ENCODE measurements at regions not wholly inside any gene's neighbourhood (a gene's known extent, or its start where the extent isn't known, plus 50 kb on each side); places are given as distances from the start of the nearest gene placed in this dataset.
"Not testable (repeated sequence)": the region's sequence is repeated elsewhere in the genome, so short reads cannot be mapped to it uniquely, and the experiment has no call there.

GRCh38 chr17:62160816-62161215 lies 95.7 kb upstream of the MED13 start:
- DNase-seq (ENCODE audit: low spot score) (no peak), ATAC-seq (no peak)
- Mint-ChIP-seq H3K9me3 (no peaks in the 10 kb centered on the region), H3K27me3 (peaks cover 12 to 17% of the 10 kb centered on the region in 2 donors), H3K27ac (no peak overlapping the region), H3K36me3 (no peaks in the 10 kb centered on the region), H3K4me1 (ENCODE audit: low read depth in 2 of 2) (no peaks in the 10 kb centered on the region), H3K4me3 (no peak overlapping the region)

DNA sequence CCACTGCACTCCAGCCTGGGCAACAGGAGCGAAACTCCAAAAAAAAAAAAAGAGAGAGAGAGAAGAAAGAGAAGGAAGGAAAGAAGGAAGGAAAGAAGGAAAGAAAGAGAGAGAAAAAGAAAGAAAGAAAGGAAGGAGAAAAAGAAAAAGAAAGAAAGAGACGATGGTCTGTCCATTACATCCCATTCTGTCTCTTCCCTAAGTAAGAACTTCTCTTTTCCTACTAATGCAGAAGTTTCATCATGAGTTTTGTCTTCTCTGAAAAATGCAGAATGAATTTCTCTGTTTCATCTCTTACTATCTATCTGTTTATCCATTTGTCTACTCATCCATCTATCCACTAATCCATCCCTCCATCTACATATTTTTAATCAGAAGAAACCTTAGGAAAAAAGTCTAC lies 94.9 kb upstream of the MED13 start:
- H3K27ac Mint-ChIP-seq: no peak overlapping the region
- no peaks in the 10 kb centered on the region for H3K36me3 Mint-ChIP-seq
- no peak overlapping the region for H3K4me3 Mint-ChIP-seq
- peaks cover 9 to 12% of the 10 kb centered on the region in 2 donors for H3K27me3 Mint-ChIP-seq
- no peaks in the 10 kb centered on the region for H3K9me3 Mint-ChIP-seq
- ATAC-seq (no peak), DNase-seq (ENCODE audit: low spot score) (no peak)
- no peaks in the 10 kb centered on the region for H3K4me1 Mint-ChIP-seq (ENCODE audit: low read depth in 2 of 2)

DNA sequence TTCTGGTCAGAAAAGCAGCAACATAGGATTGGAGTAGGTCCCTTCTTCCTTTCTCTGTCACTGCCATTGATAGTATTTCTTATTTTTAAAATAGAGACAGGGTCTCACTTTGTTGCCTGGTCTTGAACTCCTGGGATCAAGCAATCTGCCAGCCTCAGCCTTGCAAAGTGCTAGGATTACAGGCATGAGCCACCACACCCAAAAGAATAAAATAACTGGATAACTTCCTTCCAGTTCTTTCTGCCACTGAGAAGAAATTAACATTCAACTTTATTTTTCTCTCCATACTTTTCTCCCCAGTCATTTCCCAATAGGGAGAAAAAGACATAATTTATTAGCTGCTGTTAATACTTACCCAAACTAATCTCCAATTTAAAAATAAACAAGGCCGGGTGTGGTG lies 91.9 kb upstream of the MED13 start:
- no peaks in the 10 kb centered on the region for H3K36me3 Mint-ChIP-seq
- no peaks in the 10 kb centered on the region for H3K9me3 Mint-ChIP-seq
- H3K27ac Mint-ChIP-seq: no peak overlapping the region
- no peaks in the 10 kb centered on the region for H3K4me1 Mint-ChIP-seq (ENCODE audit: low read depth in 2 of 2)
- DNase-seq (ENCODE audit: low spot score) (no peak), ATAC-seq (no peak)
- no peak overlapping the region for H3K4me3 Mint-ChIP-seq
- peaks cover 8 to 9% of the 10 kb centered on the region in 2 donors for H3K27me3 Mint-ChIP-seq

DNA sequence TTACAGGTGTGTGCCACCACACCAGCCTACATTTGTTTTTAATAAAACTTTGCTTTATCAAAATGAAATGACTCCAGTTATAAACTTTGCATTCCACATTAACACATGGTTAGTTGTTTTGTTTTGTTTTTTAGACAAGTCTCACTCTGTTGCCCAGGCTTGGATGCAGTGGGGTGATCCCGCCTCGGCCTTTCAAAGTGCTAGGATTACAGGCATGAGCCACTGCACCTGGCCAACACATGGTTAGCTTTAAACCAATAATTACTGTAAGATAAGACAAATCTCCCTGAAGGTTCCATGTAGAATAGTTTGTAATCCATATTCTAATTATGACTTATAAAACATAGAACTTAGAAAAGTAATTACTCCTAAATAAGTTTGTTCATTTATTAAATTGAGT lies 89.8 kb upstream of the MED13 start:
- Mint-ChIP-seq H3K4me3 (no peak overlapping the region), H3K27me3 (peaks cover 8 to 16% of the 10 kb centered on the region in 2 donors), H3K27ac (no peak overlapping the region), H3K4me1 (ENCODE audit: low read depth in 2 of 2) (no peaks in the 10 kb centered on the region), H3K36me3 (no peaks in the 10 kb centered on the region), H3K9me3 (no peaks in the 10 kb centered on the region)
- ATAC-seq: no peak
- no peak for DNase-seq (ENCODE audit: low spot score)

DNA sequence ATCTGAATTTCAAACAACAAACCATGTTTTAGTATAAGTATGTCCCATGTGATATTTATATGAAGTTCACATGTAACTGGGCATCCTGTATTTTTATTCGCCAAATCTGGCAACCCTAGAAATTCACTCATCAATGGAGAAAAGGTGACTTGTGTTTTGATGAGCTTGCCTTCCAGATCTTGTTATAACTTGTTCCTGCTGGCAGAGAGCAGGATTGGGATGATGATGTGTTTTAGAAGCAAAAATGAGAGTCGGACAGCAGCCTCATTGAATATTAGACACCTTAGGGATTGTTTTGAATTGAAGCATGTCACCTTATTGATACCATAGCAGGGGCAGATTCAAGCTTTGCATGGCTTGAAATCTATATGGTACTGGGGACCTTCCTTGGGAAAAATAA lies 85.4 kb upstream of the MED13 start:
- peaks cover 13 to 22% of the 10 kb centered on the region in 2 donors for H3K27me3 Mint-ChIP-seq
- no peak for ATAC-seq
- no peak overlapping the region for H3K27ac Mint-ChIP-seq
- no peaks in the 10 kb centered on the region for H3K9me3 Mint-ChIP-seq
- no peak overlapping the region for H3K4me3 Mint-ChIP-seq
- H3K36me3 Mint-ChIP-seq: no peaks in the 10 kb centered on the region
- no peaks in the 10 kb centered on the region for H3K4me1 Mint-ChIP-seq (ENCODE audit: low read depth in 2 of 2)
- no peak for DNase-seq (ENCODE audit: low spot score)

DNA sequence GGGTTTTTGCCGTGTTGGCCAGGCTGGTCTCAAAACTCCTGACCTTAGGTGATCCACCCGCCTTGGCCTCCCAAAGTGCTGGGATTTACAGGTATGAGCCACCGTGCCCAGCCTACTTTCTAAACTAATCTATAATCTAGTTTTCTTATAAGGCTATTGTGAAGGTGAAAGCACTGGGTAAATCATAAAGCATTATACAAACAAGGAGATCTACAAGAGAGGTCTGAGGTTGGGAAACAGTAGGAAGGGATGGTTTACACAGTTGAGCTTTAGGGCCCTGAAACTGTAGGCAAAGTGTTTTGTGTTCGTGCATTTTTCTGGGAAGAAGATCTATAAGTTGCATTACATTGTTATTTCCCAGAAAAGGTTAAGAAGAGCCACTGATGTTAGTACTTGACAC lies 84.9 kb upstream of the MED13 start:
- H3K27me3 Mint-ChIP-seq: peaks cover 14 to 22% of the 10 kb centered on the region in 2 donors
- no peaks in the 10 kb centered on the region for H3K36me3 Mint-ChIP-seq
- no peak for ATAC-seq
- no peaks in the 10 kb centered on the region for H3K9me3 Mint-ChIP-seq
- H3K27ac Mint-ChIP-seq: no peak overlapping the region
- DNase-seq (ENCODE audit: low spot score): no peak
- H3K4me3 Mint-ChIP-seq: no peak overlapping the region
- H3K4me1 Mint-ChIP-seq (ENCODE audit: low read depth in 2 of 2): no peaks in the 10 kb centered on the region

DNA sequence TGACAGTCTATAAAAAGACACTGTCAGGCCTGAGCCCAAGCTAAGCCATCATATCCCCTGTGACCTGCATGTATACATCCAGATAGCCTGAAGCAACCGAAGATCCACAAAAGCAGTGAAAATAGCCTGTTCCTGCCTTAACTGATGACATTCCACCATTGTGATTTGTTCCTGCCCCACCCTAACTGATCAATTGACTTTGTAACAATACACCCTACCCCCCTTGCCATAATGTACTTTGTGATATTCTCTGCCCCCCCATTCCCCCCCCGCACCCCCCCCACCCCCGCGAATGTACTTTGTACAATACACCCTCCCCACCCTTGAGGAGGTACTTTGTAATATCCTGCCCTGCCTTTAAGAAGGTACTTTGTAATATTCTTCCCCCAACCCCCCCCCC lies 82.2 kb upstream of the MED13 start:
- Mint-ChIP-seq H3K4me3 (no peak overlapping the region), H3K36me3 (no peaks in the 10 kb centered on the region), H3K27ac (no peak overlapping the region), H3K27me3 (peaks cover 14 to 18% of the 10 kb centered on the region in 2 donors), H3K4me1 (ENCODE audit: low read depth in 2 of 2) (no peaks in the 10 kb centered on the region), H3K9me3 (no peaks in the 10 kb centered on the region)
- ATAC-seq (no peak), DNase-seq (ENCODE audit: low spot score) (no peak)

DNA sequence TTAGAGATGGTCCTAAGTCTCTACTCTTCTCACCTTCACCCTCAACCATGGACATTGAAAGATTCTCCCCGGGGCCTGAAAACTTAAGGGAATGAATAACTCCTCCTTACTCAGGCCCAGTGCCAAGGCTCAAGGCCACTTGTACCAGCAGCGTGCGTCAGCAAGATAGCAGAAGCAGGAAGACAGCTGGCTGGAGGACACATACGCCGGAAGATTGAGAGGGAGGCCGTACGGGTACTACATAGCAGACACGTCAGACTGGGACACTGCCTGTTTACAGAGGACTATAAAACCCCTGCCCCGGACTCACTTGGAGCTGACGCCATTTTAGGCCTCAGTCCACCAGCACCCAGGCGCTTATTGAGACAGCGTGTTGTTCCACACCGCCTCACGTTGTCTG lies 75.8 kb upstream of the MED13 start:
- Mint-ChIP-seq H3K27ac (no peak overlapping the region), H3K4me3 (no peak overlapping the region), H3K27me3 (peaks cover 16 to 21% of the 10 kb centered on the region in 2 donors), H3K36me3 (no peaks in the 10 kb centered on the region), H3K4me1 (ENCODE audit: low read depth in 2 of 2) (peaks cover 0 to 3% of the 10 kb centered on the region in 2 donors), H3K9me3 (no peaks in the 10 kb centered on the region)
- no peak for DNase-seq (ENCODE audit: low spot score)
- no peak for ATAC-seq

GRCh38 chr17:62140376-62140775 lies 75.3 kb upstream of the MED13 start:
- Mint-ChIP-seq H3K9me3 (no peaks in the 10 kb centered on the region), H3K36me3 (no peaks in the 10 kb centered on the region), H3K27ac (no peak overlapping the region), H3K4me3 (no peak overlapping the region), H3K4me1 (ENCODE audit: low read depth in 2 of 2) (peaks cover 0 to 3% of the 10 kb centered on the region in 2 donors), H3K27me3 (peaks cover 16 to 23% of the 10 kb centered on the region in 2 donors)
- DNase-seq (ENCODE audit: low spot score) (no peak), ATAC-seq (no peak)

- peak in 1 of 2 donors; percentile 19 for ATAC-seq
- not testable (repeated sequence) for H3K4me1 Mint-ChIP-seq (ENCODE audit: low read depth in 2 of 2); H3K36me3 Mint-ChIP-seq; H3K9me3 Mint-ChIP-seq; DNase-seq (ENCODE audit: low spot score); H3K27ac Mint-ChIP-seq; H3K4me3 Mint-ChIP-seq
- H3K27me3 Mint-ChIP-seq: peaks cover 13 to 24% of the 10 kb centered on the region in 2 donors
Observed at GRCh38 chr17:62139690-62140354, 74.7 kb upstream of the MED13 start.

DNA sequence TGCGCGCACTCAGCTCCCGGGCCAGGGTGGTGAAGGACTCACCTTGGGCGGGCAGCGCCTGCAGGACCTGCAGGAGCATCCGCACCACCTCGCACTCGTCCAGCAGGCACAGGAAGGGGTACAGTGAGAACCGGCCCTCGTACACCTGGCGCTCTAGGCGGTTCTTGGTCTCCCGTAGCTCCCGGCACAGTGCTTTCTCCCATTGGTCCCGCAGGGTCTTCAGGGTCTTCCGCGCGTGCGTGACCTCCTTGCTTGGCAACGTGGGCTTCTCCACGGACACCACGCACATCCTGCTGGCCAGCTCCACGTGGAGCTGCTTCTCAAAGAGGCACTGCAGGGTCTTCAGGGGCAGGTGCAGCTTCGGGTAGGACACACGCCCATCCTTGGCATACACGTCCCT lies 74.1 kb upstream of the MED13 start:
- no peak overlapping the region for H3K27ac Mint-ChIP-seq
- peaks cover 13 to 24% of the 10 kb centered on the region in 2 donors for H3K27me3 Mint-ChIP-seq
- H3K4me3 Mint-ChIP-seq: no peak overlapping the region
- DNase-seq (ENCODE audit: low spot score) (no peak), ATAC-seq (peak in 1 of 2 donors; percentile 33)
- H3K36me3 Mint-ChIP-seq: no peaks in the 10 kb centered on the region
- peaks cover 0 to 3% of the 10 kb centered on the region in 2 donors for H3K4me1 Mint-ChIP-seq (ENCODE audit: low read depth in 2 of 2)
- no peaks in the 10 kb centered on the region for H3K9me3 Mint-ChIP-seq

DNA sequence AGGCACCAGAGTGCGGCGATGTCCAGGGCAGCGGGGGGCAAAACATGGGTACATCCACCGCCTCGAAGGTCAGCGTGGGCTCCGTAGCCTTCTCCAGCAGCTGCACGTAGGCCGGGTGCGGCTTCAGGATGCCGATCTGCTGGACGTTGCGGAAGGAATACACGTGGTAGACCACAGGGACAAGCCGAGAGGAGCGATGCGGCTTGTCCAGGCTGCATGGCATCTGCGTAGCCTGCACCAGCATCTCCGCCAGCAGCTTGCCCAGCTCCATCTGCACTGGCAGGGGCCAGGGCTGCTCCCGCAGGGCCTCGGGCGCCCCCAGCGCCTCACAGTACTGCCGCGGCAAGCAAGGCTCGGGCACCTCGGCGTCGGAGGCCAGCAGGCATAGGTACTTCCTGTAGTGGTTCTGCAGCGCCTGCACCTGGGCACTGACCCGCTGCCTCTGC lies 73.6 kb upstream of the MED13 start:
- not testable (repeated sequence) for H3K9me3 Mint-ChIP-seq; H3K4me1 Mint-ChIP-seq (ENCODE audit: low read depth in 2 of 2); H3K4me3 Mint-ChIP-seq; H3K36me3 Mint-ChIP-seq; DNase-seq (ENCODE audit: low spot score); ATAC-seq; H3K27ac Mint-ChIP-seq
- H3K27me3 Mint-ChIP-seq: peaks cover 12 to 24% of the 10 kb centered on the region in 2 donors

GRCh38 chr17:62137734-62138624 lies 72.9 kb upstream of the MED13 start:
- H3K27me3 Mint-ChIP-seq: peaks cover 9 to 24% of the 10 kb centered on the region in 2 donors
- DNase-seq (ENCODE audit: low spot score); H3K36me3 Mint-ChIP-seq; H3K27ac Mint-ChIP-seq; H3K9me3 Mint-ChIP-seq; H3K4me3 Mint-ChIP-seq; H3K4me1 Mint-ChIP-seq (ENCODE audit: low read depth in 2 of 2): not testable (repeated sequence)
- peak; percentile 18 to 29 for ATAC-seq

- H3K9me3 Mint-ChIP-seq; H3K4me3 Mint-ChIP-seq; H3K36me3 Mint-ChIP-seq; DNase-seq (ENCODE audit: low spot score); H3K27ac Mint-ChIP-seq; H3K4me1 Mint-ChIP-seq (ENCODE audit: low read depth in 2 of 2): not testable (repeated sequence)
- ATAC-seq: peak in 1 of 2 donors; percentile 12
- H3K27me3 Mint-ChIP-seq: peaks cover 9 to 24% of the 10 kb centered on the region in 2 donors
Observed at GRCh38 chr17:62137013-62137733, 72.1 kb upstream of the MED13 start.
